ENCODE measurements at regions not wholly inside any gene's neighbourhood (a gene's known extent, or its start where the extent isn't known, plus 50 kb on each side); places are given as distances from the start of the nearest gene placed in this dataset.

- no peak overlapping the region for H3K4me3 ChIP-seq
- H3K27ac ChIP-seq: no peak overlapping the region
- no peak for DNase-seq (ENCODE audit: low spot score)
- TF ChIP-seq CTCF (IDR thresholded peaks at IDR 0.05): no peak
Observed at GRCh38 chr9:129457325-129457779, 163.5 kb downstream of the C9orf50 start.

GRCh38 chr9:129456549-129457324 is 164.2 kb downstream of the C9orf50 start:
- no peak for DNase-seq (ENCODE audit: low spot score)
- TF ChIP-seq CTCF (IDR thresholded peaks at IDR 0.05): no peak
- H3K4me3 ChIP-seq: no peak overlapping the region
- H3K27ac ChIP-seq: no peak overlapping the region

GRCh38 chr9:129455151-129455995 is 165.5 kb downstream of the C9orf50 start:
- H3K27ac ChIP-seq: no peak overlapping the region
- no peak for DNase-seq (ENCODE audit: low spot score)
- no peak for TF ChIP-seq CTCF (IDR thresholded peaks at IDR 0.05)
- H3K4me3 ChIP-seq: no peak overlapping the region

- no peak overlapping the region for H3K4me3 ChIP-seq
- DNase-seq (ENCODE audit: low spot score): no peak
- no peak overlapping the region for H3K27ac ChIP-seq
- no peak for TF ChIP-seq CTCF (IDR thresholded peaks at IDR 0.05)
Observed at GRCh38 chr9:129454467-129455067, 166.3 kb downstream of the C9orf50 start.

- DNase-seq (ENCODE audit: low spot score): no peak
- no peak overlapping the region for H3K27ac ChIP-seq
- no peak overlapping the region for H3K4me3 ChIP-seq
- no peak for TF ChIP-seq CTCF (IDR thresholded peaks at IDR 0.05)
Observed at GRCh38 chr9:129453734-129454133, 167.2 kb downstream of the C9orf50 start.

GRCh38 chr9:129451669-129452068 is 169.2 kb downstream of the C9orf50 start:
- no peak for TF ChIP-seq CTCF (IDR thresholded peaks at IDR 0.05)
- Histone ChIP-seq H3K4me3 (no peak overlapping the region), H3K27ac (peak overlapping the region; percentile 48 to 74)
- DNase-seq (ENCODE audit: low spot score): no peak

Measured in coronary artery (tissue), 2 donors.